Caco-2 (cell line): ENCODE measurements at regions not wholly inside any gene's neighbourhood (a gene's known extent, or its start where the extent isn't known, plus 50 kb on each side); places are given as distances from the start of the nearest gene placed in this dataset.

Source experiments
- BruUV-seq: library from RNA; stranded (reverse); fragments of 400-500 nt; replicated peaks from 2 replicates; lab custom pipeline; 2021; lab: Mats Ljungman, UMichigan
- CTCF ChIA-PET: fragments of 300-600 bp; sonication (Branson Sonifier 250); formaldehyde crosslinking; loops from one replicate; lab custom pipeline; 2022; ENCODE audit warnings: antibody characterized with exemption; lab: Charles Lee
- POLR2A ChIA-PET: fragments of 300-600 bp; sonication (Branson Sonifier 250); formaldehyde crosslinking; loops from one replicate; lab custom pipeline; 2022; ENCODE audit warnings: antibody characterized with exemption; lab: Charles Lee
- DNase-seq, 2 experiments: peaks; one replicate each; pipeline versions ENCODE4 v3.0.0 to v3.0.0-alpha.2; 2020 to 2022
- H3K27me3 ChIP-seq: replicated peaks from 2 replicates; pipeline ENCODE4 v1.6.0; 2011; ENCODE audit warnings: low read length; ENCODE audit not compliant: control insufficient read depth, insufficient read depth
- H3K36me3 ChIP-seq: 2 replicates; pipeline ENCODE4 v1.5.1; 2011; ENCODE audit warnings: low read length; ENCODE audit not compliant: control insufficient read depth, insufficient read depth
- H3K4me1 ChIP-seq: fragments of 250-450 bp; sonication (Bioruptor Pico); 2 replicates; pipeline ENCODE4 v1.5.1; 2020; ENCODE audit warnings: mild to moderate bottlenecking
- H3K4me3 ChIP-seq: 2 replicates; pipeline ENCODE4 v1.5.1; 2011; ENCODE audit warnings: low read depth, mild to moderate bottlenecking, control low read depth, low read length
- H3K9me3 ChIP-seq: fragments of 250-450 bp; sonication (Bioruptor Pico); 2 replicates; pipeline ENCODE4 v1.5.1; 2020; ENCODE audit warnings: mild to moderate bottlenecking, moderate library complexity
- H3K27ac Mint-ChIP-seq: one replicate; pipeline ENCODE4 v1.8.0; 2022; ENCODE audit warnings: mixed read lengths; ENCODE audit not compliant: unreplicated experiment
- H3K27me3 Mint-ChIP-seq: one replicate; pipeline ENCODE4 v1.8.0; 2022; ENCODE audit warnings: mixed read lengths; ENCODE audit not compliant: insufficient read depth, unreplicated experiment
- H3K36me3 Mint-ChIP-seq: one replicate; pipeline ENCODE4 v1.8.0; 2022; ENCODE audit warnings: mild to moderate bottlenecking, mixed read lengths; ENCODE audit not compliant: insufficient read depth, unreplicated experiment
- H3K4me1 Mint-ChIP-seq: one replicate; pipeline ENCODE4 v1.8.0; 2022; ENCODE audit warnings: low read depth, mixed read lengths; ENCODE audit not compliant: unreplicated experiment
- H3K4me3 Mint-ChIP-seq: one replicate; pipeline ENCODE4 v1.8.0; 2022; ENCODE audit warnings: mild to moderate bottlenecking, moderate library complexity, mixed read lengths; ENCODE audit not compliant: unreplicated experiment
- H3K9me3 Mint-ChIP-seq: one replicate; pipeline ENCODE4 v1.8.0; 2022; ENCODE audit warnings: mixed read lengths; ENCODE audit not compliant: unreplicated experiment
- intact Hi-C: fragments of 100-400 bp; cut with micrococcal nuclease; formaldehyde crosslinking; loops from one replicate; pipeline ENCODE4 v1.10.0; 2022; ENCODE audit not compliant: unreplicated experiment
- TF ChIP-seq, protein P1 (sequence below), 2 experiments: fragments of 200-600 bp in 1 of 2; IDR thresholded peaks; 1 replicate in 1 of 2; 2 replicates in 1 of 2; pipeline versions ENCODE4 v1.5.1 to v1.8.0; 2011 to 2022; ENCODE audit warnings: antibody characterized with exemption in 1 of 2, control low read depth in 1 of 2, inconsistent platforms in 1 of 2, low read depth in 1 of 2, low read length in 1 of 2, mild to moderate bottlenecking in 1 of 2, moderate library complexity in 1 of 2; ENCODE audit not compliant: insufficient read depth in 1 of 2, severe bottlenecking in 1 of 2, unreplicated experiment in 1 of 2

DNA sequence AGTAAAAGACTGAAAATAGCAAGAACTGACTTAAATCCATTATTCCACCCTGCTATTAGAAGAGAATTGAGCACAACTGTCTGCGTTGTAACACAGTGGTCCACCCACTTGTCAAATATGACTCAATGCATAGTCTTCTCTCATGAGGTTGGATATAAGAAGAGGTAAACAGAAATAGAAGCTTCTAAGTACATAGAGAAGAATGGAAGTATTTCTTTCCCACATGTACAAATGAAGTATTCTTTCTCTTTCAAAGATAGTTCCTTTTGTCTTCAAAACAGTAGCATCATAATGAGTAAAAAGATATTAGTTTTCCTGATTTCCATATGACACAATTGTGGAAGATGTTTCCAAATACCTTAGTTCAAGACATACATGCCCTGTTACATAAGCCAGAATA is 348.6 kb upstream of the CCDC54 start:
- no peaks in the 10 kb centered on the region for H3K9me3 Mint-ChIP-seq
- H3K4me1 Mint-ChIP-seq = no peaks in the 10 kb centered on the region
- no peaks in the 10 kb centered on the region for H3K27me3 ChIP-seq
- H3K9me3 ChIP-seq = no peaks in the 10 kb centered on the region
- H3K27ac Mint-ChIP-seq = no peak overlapping the region
- no peak overlapping the region for H3K4me3 Mint-ChIP-seq
- H3K36me3 Mint-ChIP-seq = no peaks in the 10 kb centered on the region
- ChIA-PET CTCF (no interaction called here), POLR2A (no interaction called here)
- intact Hi-C loops = no loop called here
- H3K27me3 Mint-ChIP-seq = no peaks in the 10 kb centered on the region
- TF ChIP-seq, protein P1, sequence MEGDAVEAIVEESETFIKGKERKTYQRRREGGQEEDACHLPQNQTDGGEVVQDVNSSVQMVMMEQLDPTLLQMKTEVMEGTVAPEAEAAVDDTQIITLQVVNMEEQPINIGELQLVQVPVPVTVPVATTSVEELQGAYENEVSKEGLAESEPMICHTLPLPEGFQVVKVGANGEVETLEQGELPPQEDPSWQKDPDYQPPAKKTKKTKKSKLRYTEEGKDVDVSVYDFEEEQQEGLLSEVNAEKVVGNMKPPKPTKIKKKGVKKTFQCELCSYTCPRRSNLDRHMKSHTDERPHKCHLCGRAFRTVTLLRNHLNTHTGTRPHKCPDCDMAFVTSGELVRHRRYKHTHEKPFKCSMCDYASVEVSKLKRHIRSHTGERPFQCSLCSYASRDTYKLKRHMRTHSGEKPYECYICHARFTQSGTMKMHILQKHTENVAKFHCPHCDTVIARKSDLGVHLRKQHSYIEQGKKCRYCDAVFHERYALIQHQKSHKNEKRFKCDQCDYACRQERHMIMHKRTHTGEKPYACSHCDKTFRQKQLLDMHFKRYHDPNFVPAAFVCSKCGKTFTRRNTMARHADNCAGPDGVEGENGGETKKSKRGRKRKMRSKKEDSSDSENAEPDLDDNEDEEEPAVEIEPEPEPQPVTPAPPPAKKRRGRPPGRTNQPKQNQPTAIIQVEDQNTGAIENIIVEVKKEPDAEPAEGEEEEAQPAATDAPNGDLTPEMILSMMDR (IDR thresholded peaks at IDR 0.05; ENCODE audit: insufficient read depth in 1 of 2, low read depth in 1 of 2, low read length in 1 of 2, severe bottlenecking in 1 of 2, unreplicated experiment in 1 of 2) = no peak
- 0 out of 2 replicates have a peak, but pooled peaks cover 4% of the 10 kb centered on the region for H3K4me1 ChIP-seq
- no peak overlapping the region for H3K4me3 ChIP-seq
- no TSS peak for BruUV-seq
- no peaks in the 10 kb centered on the region for H3K36me3 ChIP-seq
- no peak for DNase-seq

- H3K4me1 Mint-ChIP-seq = no peaks in the 10 kb centered on the region
- Histone ChIP-seq H3K4me3 (no peak overlapping the region), H3K27me3 (no peaks in the 10 kb centered on the region), H3K36me3 (no peaks in the 10 kb centered on the region), H3K4me1 (no peaks in the 10 kb centered on the region), H3K9me3 (no peaks in the 10 kb centered on the region)
- BruUV-seq = no TSS peak
- POLR2A ChIA-PET = no interaction called here
- H3K9me3 Mint-ChIP-seq = peaks cover 22% of the 10 kb centered on the region
- no peak overlapping the region for H3K4me3 Mint-ChIP-seq
- no peak for DNase-seq
- H3K27me3 Mint-ChIP-seq = peaks cover 6% of the 10 kb centered on the region
- H3K27ac Mint-ChIP-seq = no peak overlapping the region
- CTCF ChIA-PET = no interaction called here
- no peaks in the 10 kb centered on the region for H3K36me3 Mint-ChIP-seq
- TF ChIP-seq, protein P1 (IDR thresholded peaks at IDR 0.05; ENCODE audit: insufficient read depth in 1 of 2, low read depth in 1 of 2, low read length in 1 of 2, severe bottlenecking in 1 of 2, unreplicated experiment in 1 of 2) = no peak
- intact Hi-C loops = no loop called here
These were observed 345.1 kb upstream of the CCDC54 start for GRCh38 chr3:107032111-107032510.

DNA sequence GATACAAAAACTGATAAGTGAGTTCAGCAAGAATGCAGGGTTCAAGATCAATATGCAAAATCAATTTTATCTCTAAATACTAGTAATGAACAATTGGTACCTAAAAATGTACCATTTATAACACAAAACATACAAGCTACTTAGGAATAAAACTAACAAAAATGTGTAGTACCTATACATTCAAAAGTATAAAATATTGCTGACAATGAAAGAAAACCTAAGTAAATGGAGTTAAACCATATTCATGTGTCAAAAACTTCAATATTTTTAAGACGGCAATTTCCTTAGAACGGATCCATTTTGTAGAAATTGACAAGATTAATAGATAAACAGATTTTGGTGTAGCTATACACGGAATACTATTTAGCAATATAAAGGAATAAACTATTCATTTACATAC is 343.1 kb upstream of the CCDC54 start:
- no peak overlapping the region for H3K27ac Mint-ChIP-seq
- peaks cover 6% of the 10 kb centered on the region for H3K27me3 Mint-ChIP-seq
- H3K27me3 ChIP-seq = no peaks in the 10 kb centered on the region
- intact Hi-C loops = no loop called here
- no peaks in the 10 kb centered on the region for H3K36me3 ChIP-seq
- no peaks in the 10 kb centered on the region for H3K36me3 Mint-ChIP-seq
- H3K9me3 Mint-ChIP-seq = peaks cover 28% of the 10 kb centered on the region
- H3K4me1 ChIP-seq = no peaks in the 10 kb centered on the region
- DNase-seq = no peak
- no TSS peak for BruUV-seq
- ChIA-PET CTCF (no interaction called here), POLR2A (no interaction called here)
- no peak overlapping the region for H3K4me3 Mint-ChIP-seq
- TF ChIP-seq, protein P1 (IDR thresholded peaks at IDR 0.05; ENCODE audit: insufficient read depth in 1 of 2, low read depth in 1 of 2, low read length in 1 of 2, severe bottlenecking in 1 of 2, unreplicated experiment in 1 of 2) = no peak
- H3K4me1 Mint-ChIP-seq = no peaks in the 10 kb centered on the region
- H3K4me3 ChIP-seq = no peak overlapping the region
- no peaks in the 10 kb centered on the region; the same call in 1 of the 2 replicates for H3K9me3 ChIP-seq
